Brain microvascular endothelial cell (primary cell): ENCODE measurements at regions not wholly inside any gene's neighbourhood (a gene's known extent, or its start where the extent isn't known, plus 50 kb on each side); places are given as distances from the start of the nearest gene placed in this dataset.
"Not testable (repeated sequence)": the region's sequence is repeated elsewhere in the genome, so short reads cannot be mapped to it uniquely, and the experiment has no call there.

Experiments
- DNase-seq: peaks from one replicate; pipeline ENCODE4 v3.0.0-alpha.2; 2020
- H3K27ac ChIP-seq: fragments of 250-450 bp; sonication (Bioruptor Pico); 2 replicates; pipeline ENCODE4 v1.5.1; 2020; ENCODE audit warnings: mild to moderate bottlenecking, moderate library complexity
- H3K27me3 ChIP-seq: fragments of 250-450 bp; sonication (Bioruptor Pico); replicated peaks from 2 replicates; pipeline ENCODE4 v1.5.1; 2020; ENCODE audit warnings: mild to moderate bottlenecking
- H3K36me3 ChIP-seq: fragments of 250-450 bp; sonication (Bioruptor Pico); replicated peaks from 2 replicates; pipeline ENCODE4 v1.5.1; 2020; ENCODE audit warnings: mild to moderate bottlenecking
- H3K4me3 ChIP-seq: 2 replicates; pipeline ENCODE4 v1.5.1; 2011; ENCODE audit warnings: low read depth, mild to moderate bottlenecking, control low read depth, low read length, moderate library complexity
- in situ Hi-C: cut with HindIII; loops from 2 replicates; pipeline ENCODE4 v1.10.0; 2017; ENCODE audit warnings: low sequenced_read_pairs, low pct_ligation_motif_present
- TF ChIP-seq, protein P1 (sequence below): IDR thresholded peaks from 2 replicates; pipeline ENCODE4 v1.5.1; 2011; ENCODE audit warnings: low read depth, mild to moderate bottlenecking, moderate library complexity, low read length, control low read depth, inconsistent platforms; ENCODE audit errors: missing control alignments

GRCh38 chr10:76815505-76815904, 822.1 kb downstream of the KCNMA1 start:
- H3K36me3 ChIP-seq, H3K27me3 ChIP-seq, in situ Hi-C loops, H3K4me3 ChIP-seq, H3K27ac ChIP-seq, DNase-seq: not testable (repeated sequence)

GRCh38 chr10:76811430-76811829, 826.2 kb downstream of the KCNMA1 start:
- no peak for DNase-seq
- Histone ChIP-seq H3K27ac (no peak overlapping the region), H3K36me3 (no peaks in the 10 kb centered on the region), H3K4me3 (no peak overlapping the region), H3K27me3 (no peaks in the 10 kb centered on the region)
- in situ Hi-C loops = no loop called here
- TF ChIP-seq, protein P1, sequence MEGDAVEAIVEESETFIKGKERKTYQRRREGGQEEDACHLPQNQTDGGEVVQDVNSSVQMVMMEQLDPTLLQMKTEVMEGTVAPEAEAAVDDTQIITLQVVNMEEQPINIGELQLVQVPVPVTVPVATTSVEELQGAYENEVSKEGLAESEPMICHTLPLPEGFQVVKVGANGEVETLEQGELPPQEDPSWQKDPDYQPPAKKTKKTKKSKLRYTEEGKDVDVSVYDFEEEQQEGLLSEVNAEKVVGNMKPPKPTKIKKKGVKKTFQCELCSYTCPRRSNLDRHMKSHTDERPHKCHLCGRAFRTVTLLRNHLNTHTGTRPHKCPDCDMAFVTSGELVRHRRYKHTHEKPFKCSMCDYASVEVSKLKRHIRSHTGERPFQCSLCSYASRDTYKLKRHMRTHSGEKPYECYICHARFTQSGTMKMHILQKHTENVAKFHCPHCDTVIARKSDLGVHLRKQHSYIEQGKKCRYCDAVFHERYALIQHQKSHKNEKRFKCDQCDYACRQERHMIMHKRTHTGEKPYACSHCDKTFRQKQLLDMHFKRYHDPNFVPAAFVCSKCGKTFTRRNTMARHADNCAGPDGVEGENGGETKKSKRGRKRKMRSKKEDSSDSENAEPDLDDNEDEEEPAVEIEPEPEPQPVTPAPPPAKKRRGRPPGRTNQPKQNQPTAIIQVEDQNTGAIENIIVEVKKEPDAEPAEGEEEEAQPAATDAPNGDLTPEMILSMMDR = no peak

DNA sequence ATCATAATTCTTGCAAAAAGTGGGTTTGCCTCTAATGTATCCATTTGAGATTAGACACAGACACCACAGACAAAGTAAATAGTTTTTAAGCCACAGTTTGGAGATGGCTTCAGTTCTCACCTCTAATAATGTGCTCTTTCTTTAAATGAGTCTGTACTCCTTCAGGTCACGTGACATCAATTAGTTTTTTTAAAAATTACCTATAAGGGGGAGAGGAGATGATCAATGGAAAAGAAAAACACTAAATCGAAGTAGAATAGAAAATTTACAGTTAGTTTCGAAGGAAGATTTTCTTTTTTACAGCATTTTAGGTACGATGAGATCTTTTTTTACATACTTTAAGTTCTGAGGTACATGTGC, 849.2 kb downstream of the KCNMA1 start:
- DNase-seq = no peak

DNA sequence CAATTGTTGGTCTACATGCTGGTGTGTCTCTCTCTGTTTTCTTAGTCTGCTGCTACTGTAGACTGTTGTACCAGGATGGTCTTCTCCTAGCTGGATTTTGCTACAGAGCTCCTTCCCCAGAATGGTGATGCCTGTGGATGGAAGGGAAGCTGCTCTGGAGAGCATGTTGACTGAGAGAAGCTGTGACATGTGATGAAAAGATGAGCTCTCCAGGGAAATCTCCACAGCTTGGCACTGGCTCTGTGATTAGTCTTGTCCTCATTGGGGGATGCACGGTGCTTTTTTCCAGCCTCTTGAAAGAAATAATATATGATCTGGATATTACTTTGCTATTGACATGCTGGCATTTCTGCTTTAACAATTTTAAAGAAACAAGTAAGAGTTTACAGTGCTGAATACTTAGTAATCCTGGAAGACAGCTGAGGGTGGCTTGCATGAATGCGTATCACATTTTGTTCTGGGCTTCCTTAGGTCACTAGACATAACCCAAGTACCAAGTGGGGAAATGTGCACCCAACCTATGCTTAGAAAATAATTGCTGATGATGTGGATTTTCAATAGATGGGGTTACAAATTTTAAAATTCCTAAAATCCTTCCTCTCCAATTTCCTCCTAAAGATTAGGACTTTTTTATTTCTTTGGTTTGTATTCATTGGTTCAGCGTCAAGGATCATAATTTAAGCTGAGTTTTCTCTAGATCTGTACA, 849.7 kb downstream of the KCNMA1 start:
- in situ Hi-C loops = no loop called here
- Histone ChIP-seq H3K4me3 (no peak overlapping the region), H3K27ac (no peak overlapping the region), H3K36me3 (no peaks in the 10 kb centered on the region), H3K27me3 (no peaks in the 10 kb centered on the region)
- no peak for DNase-seq
- TF ChIP-seq, protein P1 = no peak

More for the DNA sequence above, 849.2 kb downstream of the KCNMA1 start:
- in situ Hi-C loops = no loop called here
- H3K27me3 ChIP-seq = no peaks in the 10 kb centered on the region
- no peaks in the 10 kb centered on the region for H3K36me3 ChIP-seq
- no peak overlapping the region for H3K4me3 ChIP-seq
- TF ChIP-seq, protein P1 = no peak
- H3K27ac ChIP-seq = no peak overlapping the region

DNA sequence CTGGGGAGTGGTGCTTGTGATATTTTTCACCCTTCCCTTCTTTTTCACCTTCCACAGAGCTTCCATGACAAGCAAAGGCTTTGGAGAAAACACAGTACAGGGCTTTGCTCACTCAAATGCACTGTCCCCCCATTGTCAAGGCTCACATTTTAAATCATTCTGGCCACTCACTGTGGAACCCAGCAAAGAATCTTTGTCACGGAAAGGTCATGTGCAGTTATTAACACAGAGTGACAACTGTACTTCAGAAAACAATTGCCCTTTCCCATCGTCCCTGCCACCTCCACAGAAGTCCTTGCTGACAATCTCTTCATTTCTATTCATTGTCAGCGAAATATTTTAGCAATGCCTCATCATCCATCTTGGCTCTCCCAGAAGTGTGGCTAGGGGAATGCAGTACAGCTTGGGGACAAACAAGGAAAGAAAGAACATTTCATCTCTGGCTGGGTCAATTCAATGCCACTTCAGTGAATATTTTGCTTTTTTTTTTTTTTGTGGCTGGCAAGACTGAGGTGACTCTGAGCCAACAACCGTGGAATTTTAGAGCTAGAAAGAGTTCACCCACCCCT, 851.0 kb downstream of the KCNMA1 start:
- in situ Hi-C loops = no loop called here
- Histone ChIP-seq H3K27ac (no peak overlapping the region), H3K27me3 (no peaks in the 10 kb centered on the region), H3K4me3 (no peak overlapping the region), H3K36me3 (no peaks in the 10 kb centered on the region)
- TF ChIP-seq, protein P1 = no peak
- DNase-seq = no peak

GRCh38 chr10:76784076-76784475, 853.5 kb downstream of the KCNMA1 start:
- H3K27ac ChIP-seq = no peak overlapping the region
- H3K27me3 ChIP-seq = no peaks in the 10 kb centered on the region
- in situ Hi-C loops = no loop called here
- TF ChIP-seq, protein P1 = no peak
- no peaks in the 10 kb centered on the region for H3K36me3 ChIP-seq
- H3K4me3 ChIP-seq = no peak overlapping the region
- no peak for DNase-seq
